Astrocyte of the cerebellum (primary cell): ENCODE measurements at regions not wholly inside any gene's neighbourhood (a gene's known extent, or its start where the extent isn't known, plus 50 kb on each side); places are given as distances from the start of the nearest gene placed in this dataset.

Experiments
- DNase-seq: peaks from one replicate; pipeline ENCODE4 v3.0.0-alpha.2; 2011; ENCODE audit warnings: low read depth
- H3K4me3 ChIP-seq: 2 replicates; pipeline ENCODE4 v1.5.1; 2011; ENCODE audit warnings: mild to moderate bottlenecking, low read depth, low read length, moderate library complexity
- in situ Hi-C: cut with HindIII; loops from 2 replicates; pipeline ENCODE4 v1.10.0; 2017; ENCODE audit warnings: low sequenced_read_pairs
- TF ChIP-seq, protein P1 (sequence below): IDR thresholded peaks from 2 replicates; pipeline ENCODE4 v1.5.1; 2012; ENCODE audit warnings: low read length, low read depth, moderate library complexity, mild to moderate bottlenecking; ENCODE audit errors: missing control alignments

DNA sequence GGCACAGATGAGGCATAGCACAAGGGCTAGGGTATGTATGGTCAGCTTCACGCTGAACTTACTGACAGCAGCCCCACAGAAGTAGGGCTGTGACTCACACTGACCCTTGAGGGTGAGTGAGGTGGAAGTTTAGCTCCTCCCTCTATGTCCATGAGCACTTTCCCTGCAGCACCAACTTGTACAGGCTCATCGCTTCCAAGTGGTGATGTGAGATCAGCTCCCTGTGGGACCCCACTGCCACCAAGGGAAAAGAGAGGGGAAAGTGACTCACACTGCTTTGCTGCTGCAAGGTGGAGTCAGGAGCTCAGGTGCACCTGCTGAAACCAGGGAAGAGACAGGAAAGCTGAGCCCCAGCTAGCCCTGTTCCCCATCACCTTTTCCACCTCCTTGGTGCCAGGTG, 91.5 kb downstream of the TEX51 start:
- TF ChIP-seq, protein P1, sequence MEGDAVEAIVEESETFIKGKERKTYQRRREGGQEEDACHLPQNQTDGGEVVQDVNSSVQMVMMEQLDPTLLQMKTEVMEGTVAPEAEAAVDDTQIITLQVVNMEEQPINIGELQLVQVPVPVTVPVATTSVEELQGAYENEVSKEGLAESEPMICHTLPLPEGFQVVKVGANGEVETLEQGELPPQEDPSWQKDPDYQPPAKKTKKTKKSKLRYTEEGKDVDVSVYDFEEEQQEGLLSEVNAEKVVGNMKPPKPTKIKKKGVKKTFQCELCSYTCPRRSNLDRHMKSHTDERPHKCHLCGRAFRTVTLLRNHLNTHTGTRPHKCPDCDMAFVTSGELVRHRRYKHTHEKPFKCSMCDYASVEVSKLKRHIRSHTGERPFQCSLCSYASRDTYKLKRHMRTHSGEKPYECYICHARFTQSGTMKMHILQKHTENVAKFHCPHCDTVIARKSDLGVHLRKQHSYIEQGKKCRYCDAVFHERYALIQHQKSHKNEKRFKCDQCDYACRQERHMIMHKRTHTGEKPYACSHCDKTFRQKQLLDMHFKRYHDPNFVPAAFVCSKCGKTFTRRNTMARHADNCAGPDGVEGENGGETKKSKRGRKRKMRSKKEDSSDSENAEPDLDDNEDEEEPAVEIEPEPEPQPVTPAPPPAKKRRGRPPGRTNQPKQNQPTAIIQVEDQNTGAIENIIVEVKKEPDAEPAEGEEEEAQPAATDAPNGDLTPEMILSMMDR = no peak
- in situ Hi-C loops = no loop called here
- no peak for DNase-seq
- H3K4me3 ChIP-seq = no peak overlapping the region

DNA sequence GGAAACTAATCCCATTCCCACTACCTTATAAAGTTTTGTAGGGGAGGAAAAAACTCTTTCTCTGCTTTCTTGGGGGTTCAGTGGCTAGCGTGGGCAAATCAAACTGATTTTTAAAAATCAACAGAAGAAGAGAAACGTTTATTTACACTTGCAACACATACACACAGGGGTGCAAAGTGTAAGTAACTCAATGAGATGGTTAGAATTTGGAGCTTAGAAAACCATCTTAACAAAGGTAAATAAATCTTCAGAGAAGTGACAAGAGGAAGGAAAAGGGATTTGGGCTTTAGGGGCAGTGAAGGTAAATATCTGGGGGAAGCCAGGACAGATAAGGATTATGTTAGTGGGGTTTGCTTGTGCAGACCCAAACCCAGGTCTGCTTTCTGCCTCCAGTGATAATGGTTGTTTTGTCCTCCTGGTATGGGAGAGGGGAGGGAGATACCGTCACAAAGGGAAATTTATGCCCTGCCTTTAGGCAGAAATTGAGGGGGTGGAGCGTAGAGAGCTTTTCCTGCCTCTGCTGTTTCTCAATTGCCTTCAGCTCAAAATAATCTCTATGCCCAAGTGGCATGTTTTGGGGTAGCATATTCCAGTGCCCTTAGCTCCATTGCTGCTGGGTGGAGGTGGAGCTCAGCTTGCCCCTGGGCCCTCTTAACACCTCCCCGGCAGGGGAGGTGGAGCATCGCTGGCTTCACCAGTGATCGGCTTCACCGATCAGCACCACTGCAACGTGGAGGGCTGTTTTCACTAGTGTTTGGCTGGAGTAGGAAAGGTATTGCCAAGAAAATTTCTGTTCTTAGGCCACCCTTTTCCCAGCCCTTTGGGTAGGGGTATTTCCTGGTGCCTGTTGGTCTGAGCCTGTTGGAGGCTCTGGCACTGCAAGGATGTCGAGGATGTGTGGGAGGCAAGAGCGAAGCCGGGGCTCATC, 92.2 kb downstream of the TEX51 start:
- DNase-seq = no peak
- in situ Hi-C loops = no loop called here
- H3K4me3 ChIP-seq = no peak overlapping the region
- TF ChIP-seq, protein P1 = no peak

DNA sequence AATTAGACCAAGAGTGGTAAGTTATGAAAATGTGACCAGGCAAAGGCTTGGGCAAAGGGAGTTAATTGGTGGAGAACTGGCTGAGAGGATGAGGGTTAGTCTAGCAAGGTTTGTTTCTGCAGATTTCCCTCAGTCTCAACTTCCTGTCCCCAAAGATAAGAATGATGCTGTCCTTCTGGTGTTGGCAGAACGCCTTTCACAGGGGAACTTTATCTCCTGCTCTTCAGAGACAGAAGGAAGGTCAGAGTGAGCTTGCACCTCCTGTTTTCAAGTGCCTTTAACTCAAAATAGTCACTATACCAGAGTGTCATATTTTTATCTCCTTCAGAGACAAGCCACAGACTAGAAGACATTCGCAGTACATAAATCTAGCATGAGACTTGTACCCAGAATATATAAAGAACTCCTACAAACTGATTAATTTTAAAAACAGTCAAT, 95.7 kb downstream of the TEX51 start:
- TF ChIP-seq, protein P1 = no peak
- in situ Hi-C loops = no loop called here
- no peak for DNase-seq

DNA sequence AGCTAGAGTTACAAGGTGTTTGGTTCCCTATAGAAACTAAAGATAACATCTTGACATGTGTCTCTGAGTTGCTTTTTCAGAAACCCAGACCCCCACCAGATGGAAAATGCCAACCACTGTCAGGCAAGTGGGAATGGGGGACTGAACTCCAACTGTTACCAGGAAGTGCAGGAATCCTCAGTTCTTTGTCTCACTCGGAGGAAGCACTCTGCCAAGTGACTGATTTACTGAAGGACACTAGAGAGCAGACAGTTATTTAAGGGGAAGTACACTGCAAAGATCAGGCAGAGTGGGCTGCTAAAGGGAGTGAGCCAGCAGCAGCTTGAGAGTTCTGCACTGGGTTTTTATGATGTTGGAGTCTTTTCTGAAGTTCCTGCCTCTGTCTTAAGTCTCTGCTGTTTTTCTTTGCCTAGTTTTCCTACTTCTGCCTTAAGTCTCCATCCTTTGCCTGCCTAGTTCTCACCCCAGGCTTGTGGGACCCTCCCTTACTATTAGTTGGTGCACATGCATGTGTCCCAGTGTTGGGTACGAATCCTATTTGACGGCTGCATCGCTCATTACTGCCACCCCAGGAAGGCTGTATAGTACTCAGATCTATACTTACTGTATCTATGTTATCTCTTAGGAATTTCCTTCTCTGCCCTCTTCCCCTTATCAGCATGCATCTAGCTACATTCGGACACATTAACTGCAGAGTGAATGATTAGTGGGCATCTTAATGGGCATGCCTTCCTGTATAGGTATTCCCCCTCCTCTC, 97.1 kb downstream of the TEX51 start:
- no peak for DNase-seq
- TF ChIP-seq, protein P1 = no peak
- in situ Hi-C loops = no loop called here
- H3K4me3 ChIP-seq = no peak overlapping the region

More for the DNA sequence above, 95.7 kb downstream of the TEX51 start:
- no peak overlapping the region for H3K4me3 ChIP-seq

DNA sequence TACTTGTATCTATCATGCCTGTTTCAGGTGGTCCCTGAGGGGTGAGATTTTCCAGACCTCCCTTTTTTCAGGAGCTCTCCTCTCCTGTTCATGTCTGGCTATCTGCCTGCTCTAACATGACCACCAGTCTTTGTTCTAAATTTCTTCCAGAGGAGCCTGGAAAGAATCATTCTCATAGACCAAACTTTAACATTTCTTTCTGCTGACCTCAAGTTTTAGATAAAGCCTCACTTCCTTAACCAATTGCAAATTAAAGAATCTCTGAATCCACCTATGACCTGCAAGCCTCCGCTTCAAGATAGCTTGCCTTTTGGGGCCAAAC, 97.6 kb downstream of the TEX51 start:
- no peak overlapping the region for H3K4me3 ChIP-seq
- DNase-seq = no peak
- TF ChIP-seq, protein P1 = no peak
- in situ Hi-C loops = no loop called here
